GM13976 (cell line): ENCODE measurements at regions not wholly inside any gene's neighbourhood (a gene's known extent, or its start where the extent isn't known, plus 50 kb on each side); places are given as distances from the start of the nearest gene placed in this dataset.

ENCODE experiments used
- DNase-seq: peaks from one replicate; pipeline ENCODE4 v3.0.0; 2012; ENCODE audit warnings: low spot score
- CTCF ChIP-seq: IDR thresholded peaks from 2 replicates; pipeline ENCODE4 v1.5.1; 2012; ENCODE audit warnings: borderline replicate concordance, mild to moderate bottlenecking; ENCODE audit not compliant: insufficient read depth; ENCODE audit errors: extremely low read depth, missing control alignments, control extremely low read depth
- in situ Hi-C: fragments of 300-500 bp; cut with MboI; formaldehyde crosslinking; loops from one replicate; pipeline ENCODE4 v1.12.0; 2022; ENCODE audit warnings: low sequenced_read_pairs, mixed read lengths, inconsistent platforms; ENCODE audit not compliant: unreplicated experiment

- in situ Hi-C loops, result no loop called here
- no peak for DNase-seq
Observed at GRCh38 chr9:111108946-111109345, 70.7 kb upstream of the LPAR1 start.

GRCh38 chr9:111107141-111107540 lies 68.9 kb upstream of the LPAR1 start:
- no peak for DNase-seq
- in situ Hi-C loops, result no loop called here
- no peak for TF ChIP-seq CTCF

More at GRCh38 chr9:111108946-111109345, 70.7 kb upstream of the LPAR1 start:
- no peak for TF ChIP-seq CTCF

GRCh38 chr9:111106202-111106601 lies 67.9 kb upstream of the LPAR1 start:
- TF ChIP-seq CTCF, result no peak
- DNase-seq, result no peak
- in situ Hi-C loops, result no loop called here

- no peak for DNase-seq
- in situ Hi-C loops, result no loop called here
- no peak for TF ChIP-seq CTCF
Observed at GRCh38 chr9:111102793-111103464, 64.7 kb upstream of the LPAR1 start.

GRCh38 chr9:111099199-111100008 lies 61.1 kb upstream of the LPAR1 start:
- in situ Hi-C loops, result no loop called here
- no peak for TF ChIP-seq CTCF
- no peak for DNase-seq

GRCh38 chr9:111098093-111098492 lies 59.8 kb upstream of the LPAR1 start:
- TF ChIP-seq CTCF, result no peak
- no peak for DNase-seq
- in situ Hi-C loops, result no loop called here
